Right lobe of liver (tissue), 4 donors: ENCODE measurements at regions not wholly inside any gene's neighbourhood (a gene's known extent, or its start where the extent isn't known, plus 50 kb on each side); places are given as distances from the start of the nearest gene placed in this dataset.

Experiments used
- CTCF ChIP-seq, 4 donors: fragments of 200-600 bp in 3 of 4; fragments of 450-650 bp in 1 of 4; IDR thresholded peaks; one replicate each; pipeline versions ENCODE4 v1.5.1 to v1.8.0; 2016 to 2022; ENCODE audit warnings: antibody characterized with exemption in 4 of 4, mild to moderate bottlenecking in 2 of 4
- POLR2A ChIP-seq: fragments of 450-650 bp; IDR thresholded peaks from one replicate; pipeline ENCODE4 v1.6.1; 2017; ENCODE audit warnings: antibody characterized with exemption, mild to moderate bottlenecking
- donor health status: DM: no; HTN: no; CAD: no.
- donor health status: DM: no; HTN: no; CAD: no.
- donor health status: DM: no; HTN: yes; CAD: no.

- TF ChIP-seq POLR2A (no peak), CTCF (IDR thresholded peaks at IDR 0.05) (no peak)
These were observed 102.0 kb upstream of the MYL2 start for GRCh38 chr12:111022386-111022785.
